Stimulated activated naive B cell treated with anti-CD40 and anti-IgM and Interleukin-4, amounts not matched to agents 10 μg/mL and 1 μg/mL and 100 μg/mL, for 72 hours (primary cell): ENCODE measurements at regions not wholly inside any gene's neighbourhood (a gene's known extent, or its start where the extent isn't known, plus 50 kb on each side); places are given as distances from the start of the nearest gene placed in this dataset.

Experiments
- ATAC-seq, 2 donors: fragments of 150-1000 bp; cut with Tn5 transposase; replicated peaks; 2 replicates each; pipeline ENCODE4 v1.10.0; 2021; ENCODE audit warnings: moderate library complexity in 1 of 2
- DNase-seq: peaks from one replicate; pipeline ENCODE4 v3.0.0; 2021
- H3K27ac Mint-ChIP-seq: one replicate; pipeline ENCODE4 v1.8.0; 2022; ENCODE audit warnings: mild to moderate bottlenecking, mixed read lengths
- H3K27me3 Mint-ChIP-seq, 2 donors: one replicate each; pipeline ENCODE4 v1.8.0; 2022; ENCODE audit warnings: mixed read lengths in 2 of 2
- H3K36me3 Mint-ChIP-seq, 2 donors: one replicate each; pipeline ENCODE4 v1.8.0; 2022; ENCODE audit warnings: mixed read lengths in 2 of 2, mild to moderate bottlenecking in 1 of 2
- H3K4me1 Mint-ChIP-seq, 2 donors: one replicate each; pipeline ENCODE4 v1.8.0; 2022; ENCODE audit warnings: mixed read lengths in 2 of 2, mild to moderate bottlenecking in 1 of 2
- H3K4me3 Mint-ChIP-seq, 2 donors: one replicate each; pipeline ENCODE4 v1.8.0; 2022; ENCODE audit warnings: mild to moderate bottlenecking in 2 of 2, mixed read lengths in 2 of 2, moderate library complexity in 1 of 2
- H3K9me3 Mint-ChIP-seq, 2 donors: one replicate each; pipeline ENCODE4 v1.8.0; 2022; ENCODE audit warnings: mixed read lengths in 2 of 2, mild to moderate bottlenecking in 1 of 2

- Mint-ChIP-seq H3K4me3 (no peak overlapping the region), H3K27me3 (no peaks in the 10 kb centered on the region), H3K36me3 (no peaks in the 10 kb centered on the region), H3K27ac (no peak overlapping the region), H3K9me3 (no peaks in the 10 kb centered on the region), H3K4me1 (peaks cover 26 to 44% of the 10 kb centered on the region in 2 donors)
- DNase-seq (no peak), ATAC-seq (no peak)
These were observed 67.9 kb upstream of the TENT5A start for GRCh38 chr6:81820422-81820821.

DNA sequence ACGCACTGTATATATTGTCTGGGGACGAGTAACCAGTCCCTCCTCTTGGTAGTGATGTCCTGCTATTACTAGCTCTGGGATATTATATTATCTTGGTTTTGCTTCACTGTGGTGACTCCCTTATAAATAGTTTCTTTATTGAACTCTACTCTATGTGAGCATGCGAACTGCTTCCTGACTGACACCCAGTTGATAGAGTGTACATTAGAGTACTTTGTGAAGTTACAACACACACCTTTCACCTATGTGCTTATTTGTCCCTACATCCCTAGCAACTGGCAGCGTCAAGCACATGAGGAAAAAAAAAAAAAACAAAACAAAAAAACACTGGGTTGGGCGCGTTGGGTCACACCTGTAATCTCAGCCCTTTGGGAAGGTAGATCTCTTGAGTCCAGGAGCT is 67.3 kb upstream of the TENT5A start:
- DNase-seq, result no peak
- Mint-ChIP-seq H3K36me3 (no peaks in the 10 kb centered on the region), H3K9me3 (no peaks in the 10 kb centered on the region), H3K4me1 (peaks cover 28 to 46% of the 10 kb centered on the region in 2 donors), H3K27ac (peak overlapping the region; percentile 48), H3K27me3 (peaks cover 0 to 2% of the 10 kb centered on the region in 2 donors), H3K4me3 (no peak overlapping the region)
- ATAC-seq, result no peak

DNA sequence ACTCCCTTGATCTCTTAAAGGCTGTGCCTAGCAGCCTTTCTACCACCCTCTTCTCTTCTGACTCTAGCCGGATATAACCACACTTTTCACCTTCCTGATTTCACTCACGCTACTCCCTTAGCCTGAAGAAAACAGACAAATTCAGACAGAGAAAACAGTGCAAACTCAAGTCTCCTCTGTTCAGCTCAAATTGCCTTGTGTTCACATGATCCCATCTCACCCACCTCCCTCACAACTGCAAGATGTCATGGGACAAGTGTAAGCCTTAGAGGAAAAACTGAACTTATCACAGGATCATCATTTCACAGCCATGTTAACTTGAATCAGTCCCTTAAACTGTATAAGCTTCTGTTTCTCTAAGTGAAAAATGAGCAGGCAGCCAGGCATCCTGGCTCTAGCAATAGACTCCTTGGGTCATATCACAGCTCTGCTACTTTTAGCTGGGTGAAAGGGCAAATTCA is 66.5 kb upstream of the TENT5A start:
- Mint-ChIP-seq H3K27me3 (peaks cover 0 to 7% of the 10 kb centered on the region in 2 donors), H3K36me3 (no peaks in the 10 kb centered on the region), H3K27ac (peak overlapping the region; percentile 0), H3K4me1 (peaks cover 28 to 50% of the 10 kb centered on the region in 2 donors), H3K4me3 (peak overlapping the region in 1 of 2 donors; percentile 3), H3K9me3 (no peaks in the 10 kb centered on the region)
- DNase-seq (no peak), ATAC-seq (peak; percentile 81 to 82)

- Mint-ChIP-seq H3K4me3 (no peak overlapping the region), H3K36me3 (no peaks in the 10 kb centered on the region), H3K4me1 (peaks cover 29 to 60% of the 10 kb centered on the region in 2 donors), H3K9me3 (no peaks in the 10 kb centered on the region), H3K27me3 (peaks cover 0 to 7% of the 10 kb centered on the region in 2 donors), H3K27ac (peak overlapping the region; percentile 15)
- ATAC-seq (no peak), DNase-seq (no peak)
These were observed 63.9 kb upstream of the TENT5A start for GRCh38 chr6:81816380-81816779.

DNA sequence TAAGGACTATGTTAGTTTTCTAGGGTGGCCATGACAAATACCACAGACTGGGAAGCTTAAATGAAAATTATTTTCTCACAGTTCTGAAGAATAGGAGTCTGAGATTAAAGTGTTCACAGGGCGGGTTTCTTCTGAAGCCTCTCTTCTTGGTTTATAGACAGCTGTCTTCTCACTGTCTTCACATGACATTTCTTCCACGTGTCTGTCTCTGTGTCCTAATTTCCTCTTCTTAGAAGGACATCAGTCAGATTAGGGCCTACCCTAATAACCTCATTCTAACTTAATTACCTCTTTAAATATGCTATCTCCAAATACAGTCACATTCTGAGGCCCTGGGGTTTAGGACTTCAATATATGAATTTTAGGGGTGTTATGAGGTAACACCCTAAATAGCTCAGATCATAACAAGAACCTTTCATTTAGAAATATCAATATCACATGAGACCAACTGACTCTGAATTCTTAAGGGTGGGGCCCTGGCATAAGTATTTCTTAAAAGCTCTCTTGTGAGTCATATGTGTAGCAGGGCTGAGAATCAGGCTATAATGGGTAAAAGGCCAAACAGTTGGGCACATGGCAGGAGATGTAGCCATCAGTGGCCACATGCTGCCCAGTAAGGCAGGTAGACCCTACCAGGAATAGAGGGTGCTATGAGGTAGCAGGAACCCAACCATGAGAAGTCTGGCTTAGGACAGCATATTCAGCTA is 62.0 kb upstream of the TENT5A start:
- no peak overlapping the region for H3K4me3 Mint-ChIP-seq
- ATAC-seq (no peak), DNase-seq (no peak)
- H3K4me1 Mint-ChIP-seq, result peaks cover 21 to 51% of the 10 kb centered on the region in 2 donors
- H3K27ac Mint-ChIP-seq, result no peak overlapping the region
- H3K36me3 Mint-ChIP-seq, result no peaks in the 10 kb centered on the region
- peaks cover 0 to 7% of the 10 kb centered on the region in 2 donors for H3K27me3 Mint-ChIP-seq
- no peaks in the 10 kb centered on the region for H3K9me3 Mint-ChIP-seq

DNA sequence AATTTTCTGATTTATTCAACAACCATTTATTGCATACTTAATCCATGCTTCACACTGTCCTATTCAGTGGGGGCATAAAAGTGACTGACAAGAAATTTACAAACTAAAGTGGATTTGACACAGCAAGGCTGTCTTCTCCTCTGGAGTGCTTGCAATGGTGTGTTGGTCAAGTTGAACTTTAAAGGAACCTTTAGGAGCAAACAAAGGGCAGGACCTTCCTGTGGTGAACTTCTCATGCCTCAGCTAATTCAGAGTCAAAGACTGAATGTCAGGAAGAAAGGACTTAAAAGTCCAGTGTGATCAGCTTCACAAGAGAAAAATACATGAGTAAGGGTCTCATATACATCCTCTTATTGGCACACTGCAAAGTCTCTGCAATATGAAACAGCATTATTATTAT is 60.8 kb upstream of the TENT5A start:
- Mint-ChIP-seq H3K9me3 (no peaks in the 10 kb centered on the region), H3K4me3 (no peak overlapping the region), H3K27me3 (peaks cover 0 to 7% of the 10 kb centered on the region in 2 donors), H3K4me1 (peaks cover 17 to 51% of the 10 kb centered on the region in 2 donors), H3K27ac (no peak overlapping the region), H3K36me3 (no peaks in the 10 kb centered on the region)
- DNase-seq (no peak), ATAC-seq (no peak)

DNA sequence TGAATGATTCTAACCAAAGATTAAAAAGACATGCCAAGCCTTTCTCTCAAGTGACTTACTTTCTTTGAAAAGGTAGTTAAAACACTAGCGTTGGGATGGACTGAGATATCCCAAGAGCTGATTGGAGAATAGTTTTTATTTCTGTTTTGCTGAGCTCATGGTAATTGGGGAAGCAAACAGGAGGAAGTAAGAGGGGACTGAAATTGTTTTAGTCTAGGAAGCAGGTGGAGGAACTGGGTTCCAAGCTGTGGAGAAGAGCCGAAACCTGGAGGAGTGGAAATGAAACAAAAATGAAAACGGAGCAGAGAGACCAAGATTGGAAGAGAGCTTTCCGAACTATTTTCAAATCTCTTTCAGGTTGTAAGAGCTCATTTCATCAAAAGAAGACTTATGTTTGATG is 59.9 kb upstream of the TENT5A start:
- ATAC-seq, result no peak
- H3K9me3 Mint-ChIP-seq, result no peaks in the 10 kb centered on the region
- H3K27me3 Mint-ChIP-seq, result peaks cover 0 to 7% of the 10 kb centered on the region in 2 donors
- H3K4me3 Mint-ChIP-seq, result peak overlapping the region; percentile 30 to 64
- H3K4me1 Mint-ChIP-seq, result peaks cover 17 to 50% of the 10 kb centered on the region in 2 donors
- no peaks in the 10 kb centered on the region for H3K36me3 Mint-ChIP-seq
- no peak for DNase-seq
- H3K27ac Mint-ChIP-seq, result no peak overlapping the region

DNA sequence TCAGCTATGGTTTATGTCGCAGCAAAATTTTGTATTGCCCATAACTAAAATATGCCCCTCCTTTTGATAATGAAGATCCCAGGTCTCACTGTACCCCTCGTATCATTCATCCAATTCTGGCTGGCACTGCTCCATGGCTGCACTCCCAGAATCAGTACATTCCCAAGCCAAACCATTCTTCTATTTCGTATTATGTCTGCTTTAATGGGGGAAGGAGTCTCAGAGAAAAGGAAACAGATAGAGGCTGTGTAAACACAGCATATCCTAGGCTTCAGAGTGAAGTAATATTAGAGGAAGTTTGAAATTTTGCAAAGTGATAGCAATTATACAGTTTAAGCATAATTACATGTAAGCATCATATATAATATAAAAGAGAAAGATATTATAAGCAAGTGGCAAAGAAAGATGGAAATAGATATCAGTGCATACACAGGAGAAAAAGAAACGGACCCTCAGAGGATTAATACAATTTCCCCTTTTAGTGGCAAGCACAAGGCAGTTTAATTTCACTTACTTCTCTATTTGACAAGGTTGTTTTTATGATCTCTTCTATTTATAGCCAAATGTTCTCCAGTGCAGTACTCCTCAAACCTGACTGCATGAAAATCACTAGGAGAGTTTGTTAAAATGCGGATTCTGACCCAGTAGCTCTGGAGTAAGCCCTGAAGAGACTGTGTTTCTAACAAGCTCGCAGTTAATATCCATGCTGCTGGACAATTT is 56.5 kb upstream of the TENT5A start:
- H3K36me3 Mint-ChIP-seq, result no peaks in the 10 kb centered on the region
- H3K4me1 Mint-ChIP-seq, result peaks cover 15 to 44% of the 10 kb centered on the region in 2 donors
- peak overlapping the region; percentile 56 to 78 for H3K4me3 Mint-ChIP-seq
- DNase-seq (no peak), ATAC-seq (peak; percentile 68 to 69)
- no peaks in the 10 kb centered on the region for H3K27me3 Mint-ChIP-seq
- H3K9me3 Mint-ChIP-seq, result no peaks in the 10 kb centered on the region
- peak overlapping the region; percentile 69 for H3K27ac Mint-ChIP-seq

GRCh38 chr6:81806793-81807565 is 54.5 kb upstream of the TENT5A start:
- DNase-seq (no peak), ATAC-seq (no peak)
- no peak overlapping the region for H3K27ac Mint-ChIP-seq
- no peaks in the 10 kb centered on the region for H3K36me3 Mint-ChIP-seq
- H3K4me1 Mint-ChIP-seq, result peaks cover 7 to 31% of the 10 kb centered on the region in 2 donors
- no peak overlapping the region for H3K4me3 Mint-ChIP-seq
- peaks cover 7 to 8% of the 10 kb centered on the region in 2 donors for H3K27me3 Mint-ChIP-seq
- no peaks in the 10 kb centered on the region for H3K9me3 Mint-ChIP-seq

GRCh38 chr6:81802356-81802755 is 49.9 kb upstream of the TENT5A start:
- no peaks in the 10 kb centered on the region for H3K9me3 Mint-ChIP-seq
- no peaks in the 10 kb centered on the region for H3K4me1 Mint-ChIP-seq
- ATAC-seq (no peak), DNase-seq (no peak)
- no peak overlapping the region for H3K4me3 Mint-ChIP-seq
- H3K36me3 Mint-ChIP-seq, result no peaks in the 10 kb centered on the region
- H3K27ac Mint-ChIP-seq, result no peak overlapping the region
- peaks cover 7 to 13% of the 10 kb centered on the region in 2 donors for H3K27me3 Mint-ChIP-seq
